Cardiac muscle cell (in vitro differentiated cells and primary cell): ENCODE measurements at regions not wholly inside any gene's neighbourhood (a gene's known extent, or its start where the extent isn't known, plus 50 kb on each side); places are given as distances from the start of the nearest gene placed in this dataset.

Experiments
- DNase-seq, 2 donors: peaks; one replicate each; pipeline versions ENCODE4 v3.0.0 to v3.0.0-alpha.2; 2010 to 2017; ENCODE audit warnings: low read depth in 1 of 2, low spot score in 1 of 2
- H3K27ac ChIP-seq: fragments of 200-600 bp; sonication (generic); 2 replicates; pipeline ENCODE4 v1.5.1; 2016
- H3K27me3 ChIP-seq: fragments of 200-600 bp; sonication (generic); 2 replicates; pipeline ENCODE4 v1.6.0; 2016; ENCODE audit warnings: control low read depth
- H3K36me3 ChIP-seq: fragments of 200-600 bp; sonication (generic); 2 replicates; pipeline ENCODE4 v1.5.1; 2016; ENCODE audit warnings: control low read depth
- H3K4me1 ChIP-seq: fragments of 200-600 bp; sonication (generic); 2 replicates; pipeline ENCODE4 v1.8.1; 2017; ENCODE audit warnings: low read depth, mild to moderate bottlenecking, mixed run types
- H3K4me3 ChIP-seq: fragments of 200-600 bp; sonication (generic); 2 replicates; pipeline ENCODE4 v1.5.1; 2016; ENCODE audit warnings: mild to moderate bottlenecking
- H3K9me3 ChIP-seq: fragments of 200-600 bp; sonication (generic); 2 replicates; pipeline ENCODE4 v1.5.1; 2017; ENCODE audit warnings: low read depth, mild to moderate bottlenecking, control low read depth
- CTCF ChIP-seq: IDR thresholded peaks from 2 replicates; pipeline ENCODE4 v1.5.1; 2012; ENCODE audit warnings: low read depth, mild to moderate bottlenecking, low read length

GRCh38 chr1:234909851-234910250 lies 218.8 kb downstream of the TOMM20 start:
- H3K4me3 ChIP-seq, result no peak overlapping the region
- no peaks in the 10 kb centered on the region for H3K9me3 ChIP-seq
- no peaks in the 10 kb centered on the region for H3K27me3 ChIP-seq
- peaks cover 6% of the 10 kb centered on the region for H3K4me1 ChIP-seq
- TF ChIP-seq CTCF, result no peak
- DNase-seq, result no peak
- H3K36me3 ChIP-seq, result no peaks in the 10 kb centered on the region
- no peak overlapping the region for H3K27ac ChIP-seq

DNA sequence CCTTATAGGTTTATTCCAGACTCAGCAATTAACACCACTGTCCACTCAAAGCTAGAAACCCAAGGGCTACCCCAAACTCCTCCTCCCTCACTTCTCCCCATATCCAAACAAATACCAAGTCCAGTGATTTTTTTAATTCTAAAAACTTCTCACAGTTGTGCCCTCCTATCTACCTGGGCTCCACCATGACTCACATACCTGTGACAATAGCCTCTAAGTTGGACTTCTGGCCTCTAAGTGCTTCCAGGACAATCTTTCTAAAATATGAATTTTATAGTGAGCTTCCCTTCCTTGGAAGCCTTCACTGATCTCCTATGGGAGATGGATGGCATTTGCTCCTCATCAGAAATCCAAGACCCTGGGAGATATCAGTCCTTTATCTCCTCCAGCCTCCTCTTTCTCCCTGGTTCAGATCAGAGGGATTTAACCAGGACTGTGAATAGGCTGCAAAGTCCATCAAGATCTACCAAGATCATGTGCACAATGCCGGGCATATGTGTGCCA lies 219.3 kb downstream of the TOMM20 start:
- H3K27me3 ChIP-seq, result no peaks in the 10 kb centered on the region
- DNase-seq, result no peak
- no peaks in the 10 kb centered on the region for H3K9me3 ChIP-seq
- H3K4me1 ChIP-seq, result peaks cover 6% of the 10 kb centered on the region
- H3K27ac ChIP-seq, result no peak overlapping the region
- no peak for TF ChIP-seq CTCF
- H3K4me3 ChIP-seq, result no peak overlapping the region
- H3K36me3 ChIP-seq, result no peaks in the 10 kb centered on the region

DNA sequence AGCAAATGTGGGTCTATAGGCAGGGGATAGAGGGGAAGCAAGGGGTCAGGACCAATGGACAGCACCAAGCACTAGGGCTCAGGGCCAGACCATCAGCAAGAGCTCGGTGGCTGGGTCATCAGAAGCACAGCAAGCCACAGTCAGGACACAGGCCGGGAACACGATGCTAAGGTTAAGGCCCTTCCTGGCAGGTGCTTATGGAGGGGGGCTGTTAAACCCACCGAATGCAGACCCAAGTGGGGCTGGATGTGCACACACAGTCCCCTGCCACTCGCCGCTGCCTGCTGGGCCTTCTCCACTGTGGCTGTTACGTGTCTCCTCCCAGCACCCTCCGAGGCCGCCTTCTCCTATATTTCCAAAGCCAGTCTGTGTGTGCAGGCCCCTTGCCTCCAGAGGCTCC lies 220.1 kb downstream of the TOMM20 start:
- TF ChIP-seq CTCF, result no peak
- DNase-seq, result no peak

DNA sequence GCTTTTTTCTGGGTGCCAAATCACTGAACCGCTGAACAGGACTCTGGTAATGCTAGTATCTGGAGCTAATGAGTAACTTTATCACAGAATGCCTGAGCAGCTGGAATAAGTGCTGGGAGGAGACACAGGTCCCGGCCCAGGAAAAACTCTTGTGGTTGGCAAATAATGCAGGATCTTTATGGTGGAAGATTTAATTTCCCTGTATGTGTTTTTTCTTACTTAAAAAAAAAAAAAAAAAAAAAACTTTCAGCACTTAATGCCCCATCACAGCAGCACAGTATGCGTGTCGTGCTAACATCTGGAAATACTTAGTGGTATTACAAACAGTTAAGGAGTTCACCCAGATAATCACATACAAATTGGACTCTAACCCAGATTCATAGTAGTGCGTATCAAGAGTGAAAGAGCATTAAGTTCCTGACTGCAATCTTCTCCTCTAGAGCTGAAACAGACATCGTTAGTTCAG lies 220.7 kb downstream of the TOMM20 start:
- Histone ChIP-seq H3K27me3 (no peaks in the 10 kb centered on the region), H3K9me3 (no peaks in the 10 kb centered on the region), H3K36me3 (no peaks in the 10 kb centered on the region), H3K4me1 (peaks cover 6% of the 10 kb centered on the region), H3K27ac (no peak overlapping the region), H3K4me3 (no peak overlapping the region)
- no peak for TF ChIP-seq CTCF
- DNase-seq, result peak in 1 of 2 donors; percentile 89

More for the DNA sequence above, 220.1 kb downstream of the TOMM20 start:
- no peaks in the 10 kb centered on the region for H3K27me3 ChIP-seq
- no peaks in the 10 kb centered on the region for H3K36me3 ChIP-seq
- H3K4me3 ChIP-seq, result no peak overlapping the region
- no peak overlapping the region for H3K27ac ChIP-seq
- H3K9me3 ChIP-seq, result no peaks in the 10 kb centered on the region
- H3K4me1 ChIP-seq, result peaks cover 6% of the 10 kb centered on the region

GRCh38 chr1:234907208-234907939 lies 221.3 kb downstream of the TOMM20 start:
- Histone ChIP-seq H3K36me3 (no peaks in the 10 kb centered on the region), H3K9me3 (no peaks in the 10 kb centered on the region), H3K27ac (no peak overlapping the region), H3K27me3 (no peaks in the 10 kb centered on the region), H3K4me3 (no peak overlapping the region), H3K4me1 (peaks cover 6% of the 10 kb centered on the region)
- TF ChIP-seq CTCF, result no peak
- DNase-seq, result no peak
